ENCODE measurements at regions not wholly inside any gene's neighbourhood (a gene's known extent, or its start where the extent isn't known, plus 50 kb on each side); places are given as distances from the start of the nearest gene placed in this dataset.

DNA sequence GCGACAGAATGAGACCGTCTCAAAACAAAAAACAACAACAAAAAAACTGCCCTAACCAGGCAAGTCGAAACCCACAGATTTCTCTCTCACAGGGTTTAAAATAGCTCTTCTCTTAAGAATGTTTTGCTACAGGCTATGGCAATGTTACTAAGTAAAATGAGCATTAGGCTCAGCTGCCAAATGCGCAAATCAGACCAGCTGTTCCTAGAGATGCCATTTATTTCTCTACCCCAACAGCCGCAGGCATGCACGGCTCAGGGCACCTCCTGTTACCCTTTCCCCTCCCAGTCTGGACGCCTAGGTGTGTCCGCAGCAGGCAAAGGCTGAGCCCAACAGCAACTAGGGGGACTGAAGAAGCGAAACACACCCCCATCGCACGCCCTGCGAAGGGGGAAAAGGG is 168.3 kb upstream of the MBL2 start:
- DNase-seq (ENCODE audit: extremely low spot score, insufficient read length, low read depth) = no peak
- no peak for FAIRE-seq

DNA sequence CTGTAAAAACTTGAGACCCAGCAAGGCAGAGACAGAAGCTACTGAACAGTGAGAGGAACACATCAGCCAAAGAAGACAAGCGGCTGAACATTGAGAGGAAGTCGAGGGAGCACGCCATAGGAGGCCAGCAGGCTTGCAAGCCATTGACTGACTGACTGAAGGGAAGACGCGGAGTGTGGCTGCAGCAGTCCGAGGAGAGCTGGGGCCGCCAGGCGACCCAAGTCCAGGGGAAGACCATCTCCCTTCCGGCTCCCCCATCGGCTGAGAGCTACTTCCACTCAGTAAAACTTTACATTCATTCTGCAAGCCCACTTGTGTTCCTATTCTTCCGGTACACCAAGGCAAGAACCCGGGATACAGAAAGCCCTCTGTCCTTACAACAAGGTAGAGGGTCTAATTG is 167.3 kb upstream of the MBL2 start:
- FAIRE-seq (no peak), DNase-seq (ENCODE audit: extremely low spot score, insufficient read length, low read depth) (no peak)

DNA sequence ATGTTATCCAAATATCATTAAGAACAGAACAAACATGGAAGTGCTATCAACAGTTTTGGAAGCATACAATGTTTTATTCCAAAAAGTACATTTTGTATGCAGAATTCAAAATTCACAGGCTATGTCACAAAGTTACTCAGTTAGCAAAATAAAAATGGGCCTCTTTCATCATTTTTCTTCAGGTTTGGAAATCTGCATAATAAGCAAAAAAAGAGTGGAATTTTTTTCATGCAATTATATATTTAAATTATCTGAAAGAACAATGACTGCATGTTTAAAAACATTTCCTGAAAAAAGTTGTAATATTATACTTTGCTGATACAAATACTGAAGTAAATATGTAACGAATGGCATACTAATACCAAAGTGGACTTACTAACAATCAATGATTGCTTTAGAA is 161.2 kb upstream of the MBL2 start:
- FAIRE-seq = no peak
- no peak for DNase-seq (ENCODE audit: extremely low spot score, insufficient read length, low read depth)

DNA sequence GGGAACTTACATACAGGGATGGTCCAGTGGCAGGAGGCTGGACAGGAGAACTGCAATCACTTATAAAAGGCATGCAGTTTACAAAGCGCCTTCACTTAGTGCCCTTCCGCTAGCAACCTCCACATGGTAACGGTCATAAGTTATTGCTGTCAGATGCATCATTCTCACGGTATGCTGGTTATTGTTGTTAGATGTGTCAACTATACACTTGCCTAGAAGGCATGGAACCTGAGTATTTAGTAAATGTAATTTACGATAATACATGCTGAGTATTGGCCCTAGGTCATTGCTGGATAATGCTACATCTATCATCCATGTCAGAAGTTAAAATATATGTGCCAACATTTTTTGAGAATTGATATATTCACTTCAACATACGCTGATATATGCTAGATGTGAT is 155.1 kb upstream of the MBL2 start:
- FAIRE-seq = no peak
- no peak for DNase-seq (ENCODE audit: extremely low spot score, insufficient read length, low read depth)

DNA sequence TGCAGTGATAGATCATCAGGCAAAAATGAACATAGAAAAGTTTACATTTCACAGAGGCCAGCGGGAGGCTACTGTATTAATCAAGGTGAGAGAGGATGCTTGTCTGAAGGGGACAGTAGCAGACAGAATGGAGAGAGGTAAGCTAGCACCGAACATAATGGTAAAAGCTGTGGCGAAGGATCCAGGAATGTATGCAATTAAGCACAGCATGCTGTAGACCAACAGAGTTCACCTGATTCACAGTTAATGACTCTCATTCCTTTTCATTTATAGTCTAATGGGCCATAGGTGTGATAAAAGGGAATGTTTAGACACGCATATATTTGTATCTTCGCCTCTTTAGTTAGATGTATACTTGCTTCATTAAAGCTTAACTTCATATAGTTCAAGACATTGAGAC is 150.9 kb upstream of the MBL2 start:
- no peak for DNase-seq (ENCODE audit: extremely low spot score, insufficient read length, low read depth)
- FAIRE-seq = no peak

DNA sequence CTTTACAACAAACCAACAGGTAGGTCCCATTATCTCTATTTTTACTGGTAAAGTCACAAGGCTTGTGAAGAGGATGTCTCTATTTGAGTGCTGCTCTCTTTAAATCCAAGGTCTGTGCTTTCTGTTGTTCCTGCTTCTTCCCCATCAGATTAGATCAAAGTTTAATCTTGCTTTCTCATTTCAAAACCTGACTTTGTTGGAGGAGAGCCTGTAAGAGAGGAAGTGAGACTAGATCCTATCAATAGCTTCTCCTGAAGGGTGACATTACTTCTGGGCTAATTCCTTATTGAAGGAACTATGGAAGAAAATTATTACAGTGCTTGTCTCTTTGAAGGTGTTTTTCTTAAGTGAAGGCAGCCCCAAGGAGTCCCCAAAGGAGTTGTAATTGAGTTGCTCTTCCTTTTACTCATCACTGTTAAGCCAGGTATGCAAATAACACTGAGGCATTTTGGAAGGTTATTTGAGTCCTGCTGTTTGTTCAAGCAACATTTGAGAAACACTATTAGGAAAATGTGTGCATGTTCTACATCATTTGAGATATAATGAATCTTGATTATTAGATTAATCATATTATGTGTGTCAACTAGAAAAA is 146.2 kb upstream of the MBL2 start:
- FAIRE-seq = no peak

DNA sequence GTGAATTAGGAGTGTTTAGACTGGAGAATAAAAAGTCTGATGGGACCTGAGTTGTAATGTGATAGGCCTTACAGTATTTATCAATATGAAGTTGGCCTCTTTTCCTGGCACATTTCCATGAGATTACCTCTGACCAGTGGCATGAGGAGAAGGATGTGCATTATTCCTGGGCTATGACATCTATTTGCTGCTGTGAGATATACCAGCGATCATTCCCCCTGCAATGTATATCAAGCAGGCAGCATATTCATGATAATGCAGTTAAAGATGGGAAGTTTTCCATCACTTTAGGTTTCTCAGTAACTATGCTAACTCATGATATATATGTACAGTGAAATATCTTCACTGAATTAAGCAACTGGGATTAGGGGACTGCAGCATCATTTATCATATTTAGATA is 142.8 kb upstream of the MBL2 start:
- no peak for DNase-seq (ENCODE audit: extremely low spot score, insufficient read length, low read depth)
- no peak for FAIRE-seq

More for the DNA sequence above, 146.2 kb upstream of the MBL2 start:
- no peak for DNase-seq (ENCODE audit: extremely low spot score, insufficient read length, low read depth)

DNA sequence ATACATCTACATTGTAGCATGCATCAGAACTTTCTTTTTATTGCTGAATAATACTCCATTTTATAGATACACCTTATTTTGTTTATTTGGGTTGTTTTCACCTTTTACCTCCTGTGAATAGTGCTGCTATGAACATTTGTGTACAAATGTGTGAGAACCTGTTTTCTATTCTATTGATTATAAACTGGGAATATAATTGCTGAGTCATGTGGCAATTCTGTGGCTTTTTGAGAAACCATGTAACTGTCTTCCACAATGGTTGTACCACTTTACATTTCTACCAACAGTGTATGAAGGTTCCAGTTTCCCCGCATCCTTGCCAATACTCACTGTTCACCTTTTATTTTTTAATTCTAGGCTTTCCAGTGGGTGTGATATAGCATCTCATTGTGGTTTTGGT is 138.6 kb upstream of the MBL2 start:
- no peak for DNase-seq (ENCODE audit: extremely low spot score, insufficient read length, low read depth)
- FAIRE-seq = no peak

DNA sequence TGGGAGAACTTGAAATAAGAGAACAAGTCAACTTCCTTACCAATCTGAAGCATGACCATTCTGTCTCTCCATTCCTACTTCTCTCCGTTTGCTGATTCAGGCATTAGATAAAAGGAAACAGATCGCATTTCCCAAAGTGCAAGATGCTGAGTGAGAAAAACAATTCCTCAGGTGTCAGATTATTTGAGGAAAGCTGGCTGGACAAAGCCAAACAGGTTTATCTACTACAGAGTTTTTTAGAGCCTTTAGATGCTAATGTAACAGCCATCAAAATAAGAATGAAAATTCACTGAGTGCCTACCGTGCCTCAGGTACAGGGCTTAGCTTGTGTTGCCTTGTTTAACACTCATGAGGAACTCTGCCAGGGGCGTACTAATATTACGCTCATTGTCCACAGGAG is 135.9 kb upstream of the MBL2 start:
- FAIRE-seq = no peak

DNA sequence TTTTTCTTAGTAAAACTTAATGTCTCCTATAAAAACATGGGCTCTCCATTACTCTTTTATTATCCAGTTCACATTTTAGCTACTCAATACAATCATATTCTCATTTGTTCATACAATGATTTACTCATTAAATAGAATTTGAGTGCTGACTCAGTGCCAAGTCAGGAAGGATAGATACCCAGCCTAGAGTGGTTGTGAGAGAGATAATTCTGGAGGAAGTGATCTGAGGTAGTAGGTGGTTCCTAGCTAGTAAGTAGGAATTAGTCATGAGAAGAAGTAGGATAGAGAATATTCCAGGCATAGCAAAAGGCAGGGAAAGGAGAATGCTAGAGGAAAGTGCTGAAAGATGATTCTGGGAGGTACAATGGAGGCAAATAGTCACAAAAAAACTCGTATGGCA is 133.5 kb upstream of the MBL2 start:
- DNase-seq (ENCODE audit: extremely low spot score, insufficient read length, low read depth) (no peak), FAIRE-seq (no peak)

More for the DNA sequence above, 135.9 kb upstream of the MBL2 start:
- DNase-seq (ENCODE audit: extremely low spot score, insufficient read length, low read depth) = no peak

DNA sequence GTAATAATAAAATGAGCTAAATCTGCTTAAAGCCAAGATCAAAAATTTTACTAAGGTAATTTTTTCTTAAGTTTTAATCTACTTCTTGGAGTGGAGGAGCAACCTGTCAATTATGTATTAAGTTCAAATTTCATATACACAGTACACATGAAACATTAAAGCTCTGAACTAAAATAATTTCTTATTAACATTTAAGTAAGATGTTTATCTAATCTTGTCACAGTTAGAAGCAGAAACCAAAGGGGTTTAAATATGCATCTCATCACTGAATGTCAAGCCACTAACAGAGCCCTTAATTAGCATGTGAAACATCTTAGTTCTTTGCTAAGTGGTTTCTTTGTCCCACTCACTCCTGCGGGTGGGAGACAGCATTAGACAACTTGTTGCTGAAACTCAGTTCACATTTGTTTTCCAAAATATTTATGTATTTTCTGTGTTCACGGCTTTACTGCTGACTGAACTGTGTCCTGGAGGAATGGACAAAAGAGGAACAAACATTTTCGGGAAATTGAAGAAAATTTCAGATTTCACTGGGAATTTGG is 130.9 kb upstream of the MBL2 start:
- DNase-seq (ENCODE audit: extremely low spot score, insufficient read length, low read depth) = no peak

DNA sequence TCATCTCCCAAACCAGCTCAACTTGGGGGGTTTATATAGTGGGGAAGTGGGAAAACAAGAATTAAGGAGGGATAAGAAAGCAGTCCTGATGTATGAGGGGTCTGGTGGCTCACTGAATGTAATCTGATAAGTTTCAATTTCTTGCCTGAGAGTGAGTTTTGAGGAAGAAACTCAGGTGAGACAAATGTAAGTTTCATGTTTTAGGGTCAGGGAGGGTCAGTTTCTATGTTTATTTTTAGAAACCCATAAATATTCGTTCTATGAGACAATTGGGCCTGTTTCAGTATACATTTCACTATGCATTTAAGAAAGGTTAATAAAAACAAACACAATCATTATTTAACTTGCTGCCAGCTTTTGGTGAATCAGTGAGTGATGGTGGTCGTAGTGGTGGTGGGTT is 128.0 kb upstream of the MBL2 start:
- FAIRE-seq = peak; percentile 52
- DNase-seq (ENCODE audit: extremely low spot score, insufficient read length, low read depth) = no peak

More for the DNA sequence above, 130.9 kb upstream of the MBL2 start:
- FAIRE-seq = no peak

DNA sequence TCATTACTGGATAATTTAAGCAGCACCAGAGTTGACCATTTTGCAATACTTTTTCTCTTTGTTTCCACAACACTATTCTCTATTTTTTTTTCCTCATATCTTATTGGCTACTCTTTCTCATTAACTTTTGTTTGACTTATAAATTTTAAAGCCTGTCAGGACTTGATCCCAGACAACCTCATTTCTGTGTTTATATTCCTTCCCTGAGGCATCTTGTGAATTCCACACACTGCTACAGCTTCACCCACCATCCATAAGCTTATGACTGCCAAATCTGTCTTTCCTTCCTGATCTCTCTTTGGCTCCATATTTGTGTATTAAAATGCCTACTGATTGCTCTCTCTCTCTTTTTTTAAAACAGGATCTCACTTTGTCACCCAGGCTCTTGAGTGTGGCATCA is 124.6 kb upstream of the MBL2 start:
- no peak for FAIRE-seq
- DNase-seq (ENCODE audit: extremely low spot score, insufficient read length, low read depth) = no peak

DNA sequence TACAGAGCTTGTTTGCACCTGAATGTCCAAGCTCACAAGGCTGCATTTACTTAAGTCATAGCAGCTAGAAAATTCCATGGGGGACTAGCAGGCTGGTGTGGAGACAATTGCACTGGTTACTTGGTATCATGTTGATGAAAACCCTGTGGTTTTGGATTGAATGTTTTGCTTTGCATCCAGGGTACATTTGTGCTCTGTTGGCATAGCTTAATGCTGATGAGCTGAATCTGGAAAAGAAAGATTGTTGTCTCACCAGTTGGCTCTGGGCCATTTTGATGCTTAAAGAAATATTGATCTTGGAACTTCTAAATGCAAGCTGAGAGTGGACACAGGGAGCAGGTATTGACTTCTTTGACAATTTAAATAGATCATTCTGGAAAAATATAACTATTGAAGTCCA is 122.5 kb upstream of the MBL2 start:
- DNase-seq (ENCODE audit: extremely low spot score, insufficient read length, low read depth) = no peak
- no peak for FAIRE-seq

DNA sequence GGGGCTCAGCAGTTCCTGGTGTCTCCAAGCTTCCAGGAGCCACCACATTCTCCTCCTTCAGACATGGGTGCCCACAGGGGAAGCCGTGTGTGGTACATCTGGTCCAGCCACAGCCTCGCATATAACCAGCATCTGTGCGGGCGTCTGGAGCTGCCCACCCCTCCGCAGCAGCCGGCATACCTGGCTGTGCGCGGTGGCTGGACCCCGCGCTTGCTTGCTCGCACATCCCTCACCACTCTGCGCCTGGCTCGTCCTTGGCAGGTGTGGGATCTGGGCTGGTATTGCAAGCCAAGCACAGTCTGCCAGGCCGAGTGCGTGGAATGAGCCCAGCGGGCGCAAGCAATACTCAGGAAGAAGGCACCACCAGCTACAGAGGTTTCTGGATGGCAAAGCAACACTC is 117.7 kb upstream of the MBL2 start:
- DNase-seq (ENCODE audit: extremely low spot score, insufficient read length, low read depth) = no peak
- FAIRE-seq = no peak

DNA sequence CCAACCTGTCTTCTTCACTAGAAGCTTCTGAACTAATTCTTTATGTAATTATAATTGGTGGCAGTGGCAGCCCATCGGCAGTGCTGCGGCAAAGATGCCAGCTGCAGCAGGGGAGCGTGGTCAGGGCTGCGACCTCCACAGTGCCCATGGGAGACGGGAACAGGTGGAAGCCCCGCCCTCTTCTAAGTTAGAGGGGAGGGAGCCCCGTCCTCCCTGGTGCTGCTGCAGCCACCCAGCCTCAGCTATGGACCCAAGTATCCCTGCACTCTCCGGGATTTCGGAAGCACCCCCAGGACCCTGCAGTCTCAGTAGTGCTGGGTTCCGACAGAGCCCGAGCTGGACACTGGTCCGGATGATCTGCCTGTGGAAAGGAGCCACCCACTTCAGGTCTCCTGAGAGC is 117.0 kb upstream of the MBL2 start:
- DNase-seq (ENCODE audit: extremely low spot score, insufficient read length, low read depth) = no peak

DNA sequence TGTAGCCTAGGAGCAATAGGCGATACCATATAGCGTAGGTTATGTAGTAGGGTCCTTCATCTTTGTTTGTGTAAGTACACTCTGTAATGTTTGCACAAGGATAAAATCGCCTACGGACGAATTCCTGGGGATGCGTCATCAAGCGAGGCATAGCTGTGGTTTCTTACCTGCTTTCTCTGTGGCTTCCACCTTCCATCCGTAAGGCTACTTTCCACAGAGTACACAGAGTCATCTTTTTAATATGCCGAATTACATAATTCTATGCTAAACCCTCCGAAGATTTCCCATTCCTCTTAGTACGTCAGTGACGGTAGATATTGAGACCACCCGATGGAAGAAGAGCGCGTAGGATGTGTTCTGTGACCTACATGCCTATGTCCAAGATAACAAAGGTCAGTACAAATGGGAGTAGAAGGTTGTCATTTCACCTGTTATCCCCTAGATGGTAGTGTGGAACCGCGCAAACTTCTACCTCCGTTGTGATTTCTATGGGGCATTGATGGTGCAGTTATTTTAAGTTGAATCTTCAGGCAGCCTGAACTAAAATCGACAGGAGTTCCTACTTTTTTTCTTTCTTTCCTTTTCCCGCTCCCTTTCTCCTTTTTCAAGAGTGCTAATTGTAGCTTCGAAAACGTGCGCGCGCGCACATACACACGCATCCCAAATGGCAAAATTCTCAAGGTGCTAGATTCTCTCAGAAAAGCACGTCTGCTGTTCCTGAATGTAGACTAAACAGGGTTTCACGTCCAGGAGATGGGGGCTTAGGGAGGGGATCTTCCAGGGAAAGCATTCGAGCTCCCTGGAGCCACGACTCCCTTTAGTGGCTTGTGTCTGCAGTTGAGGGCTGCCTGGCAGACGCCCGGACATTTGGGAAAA is 111.7 kb upstream of the MBL2 start:
- FAIRE-seq (peak; percentile 83), DNase-seq (ENCODE audit: extremely low spot score, insufficient read length, low read depth) (peak; percentile 9)

More for the DNA sequence above, 117.0 kb upstream of the MBL2 start:
- FAIRE-seq = no peak

DNA sequence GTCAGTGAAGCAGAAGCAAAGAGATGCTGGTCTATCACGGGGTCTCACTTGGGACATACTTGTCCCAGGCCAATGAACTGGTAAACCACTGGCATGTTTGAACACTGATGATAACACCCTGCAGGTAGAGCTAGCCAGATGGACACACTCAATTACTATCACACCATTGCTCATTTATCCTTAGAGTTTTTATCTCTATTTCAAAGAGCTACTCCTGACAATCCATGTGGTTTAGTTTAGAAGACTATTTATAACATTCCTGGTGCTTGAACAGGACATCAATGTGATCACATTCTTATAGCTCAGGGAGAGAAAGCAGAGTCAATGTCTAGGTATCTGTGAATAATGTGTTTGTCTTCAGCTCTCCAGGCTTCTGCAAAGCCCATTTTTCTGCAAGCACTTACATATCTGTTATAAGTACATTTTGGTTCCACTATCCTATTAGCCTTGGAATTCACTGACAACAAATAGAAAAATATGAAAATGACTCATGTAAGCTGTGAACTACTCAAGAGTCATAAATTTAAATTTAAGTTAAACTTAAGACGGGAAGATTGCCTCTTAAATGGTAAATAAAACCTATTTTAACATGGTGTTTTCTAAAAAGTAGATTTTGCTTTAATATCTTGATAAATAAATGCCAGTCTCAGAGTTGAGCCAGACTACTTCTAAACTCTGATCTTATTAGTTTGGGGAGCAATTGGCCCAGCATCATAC is 106.7 kb upstream of the MBL2 start:
- FAIRE-seq = no peak

DNA sequence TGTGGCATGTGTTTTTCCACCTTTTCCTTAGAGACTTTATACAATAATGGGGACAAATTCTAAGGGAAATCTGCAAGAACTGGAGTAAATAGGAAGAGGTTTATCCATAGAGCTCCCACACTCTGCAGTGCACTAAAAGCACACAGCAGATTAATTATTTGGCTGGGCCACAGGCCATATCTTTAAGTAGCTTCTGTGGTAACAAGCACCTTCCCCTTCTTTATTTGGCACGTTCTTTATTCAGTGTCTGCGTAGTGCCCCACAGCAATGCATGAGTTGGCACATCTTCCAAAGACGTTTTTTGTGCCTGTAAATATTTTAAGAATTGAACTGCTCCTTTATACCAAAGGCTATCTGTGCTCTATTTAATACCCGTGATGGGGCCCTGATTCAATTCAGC is 104.9 kb upstream of the MBL2 start:
- DNase-seq (ENCODE audit: extremely low spot score, insufficient read length, low read depth) (no peak), FAIRE-seq (no peak)

More for the DNA sequence above, 106.7 kb upstream of the MBL2 start:
- DNase-seq (ENCODE audit: extremely low spot score, insufficient read length, low read depth) = no peak

DNA sequence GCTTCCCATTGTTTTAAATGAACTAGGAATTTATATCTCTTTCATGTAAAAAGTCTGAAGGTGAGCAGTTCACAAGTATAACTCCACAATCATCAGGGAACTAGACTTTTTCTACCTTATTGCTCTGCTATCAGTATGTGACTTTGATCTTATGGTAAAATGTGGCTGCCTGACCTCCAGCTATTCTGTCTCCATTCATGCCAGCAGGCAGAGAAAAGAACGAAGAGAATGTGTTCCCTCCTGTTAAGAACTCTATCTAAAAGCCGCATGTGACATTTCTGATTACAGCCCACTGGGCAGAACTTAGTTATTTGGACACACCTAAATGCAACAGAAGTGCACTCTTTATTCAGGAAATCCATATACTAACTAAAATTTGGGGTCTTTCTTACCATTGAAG is 102.8 kb upstream of the MBL2 start:
- FAIRE-seq (no peak), DNase-seq (ENCODE audit: extremely low spot score, insufficient read length, low read depth) (no peak)

DNA sequence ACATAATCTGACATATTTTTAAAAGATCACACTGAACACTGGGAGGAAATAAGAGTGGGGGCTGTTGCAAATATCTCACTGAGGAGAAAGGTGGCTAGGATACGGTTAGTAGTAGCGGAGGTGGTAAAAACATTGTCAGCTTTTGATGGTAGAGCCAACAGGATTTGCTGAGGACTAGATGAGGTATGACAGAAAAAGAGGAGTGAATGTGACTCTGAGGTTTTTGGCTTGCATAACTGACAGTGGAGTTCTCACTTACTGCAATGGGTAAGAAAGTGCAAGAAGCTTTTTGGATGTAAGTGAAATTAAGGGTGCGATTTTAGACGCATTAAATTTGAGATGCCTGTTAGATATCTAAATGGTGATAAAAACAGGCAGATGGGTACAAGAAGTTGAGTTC is 102.0 kb upstream of the MBL2 start:
- FAIRE-seq (no peak), DNase-seq (ENCODE audit: extremely low spot score, insufficient read length, low read depth) (no peak)

Measured in GM18507 (cell line).